HG03095 (cell line): ENCODE measurements at regions not wholly inside any gene's neighbourhood (a gene's known extent, or its start where the extent isn't known, plus 50 kb on each side); places are given as distances from the start of the nearest gene placed in this dataset.
"Not testable (repeated sequence)": the region's sequence is repeated elsewhere in the genome, so short reads cannot be mapped to it uniquely, and the experiment has no call there.

Experiments
- ATAC-seq: cut with Tn5 transposase; IDR thresholded peaks from one replicate; pipeline ENCODE4 v1.9.1; 2021; ENCODE audit warnings: moderate library complexity; ENCODE audit not compliant: unreplicated experiment

DNA sequence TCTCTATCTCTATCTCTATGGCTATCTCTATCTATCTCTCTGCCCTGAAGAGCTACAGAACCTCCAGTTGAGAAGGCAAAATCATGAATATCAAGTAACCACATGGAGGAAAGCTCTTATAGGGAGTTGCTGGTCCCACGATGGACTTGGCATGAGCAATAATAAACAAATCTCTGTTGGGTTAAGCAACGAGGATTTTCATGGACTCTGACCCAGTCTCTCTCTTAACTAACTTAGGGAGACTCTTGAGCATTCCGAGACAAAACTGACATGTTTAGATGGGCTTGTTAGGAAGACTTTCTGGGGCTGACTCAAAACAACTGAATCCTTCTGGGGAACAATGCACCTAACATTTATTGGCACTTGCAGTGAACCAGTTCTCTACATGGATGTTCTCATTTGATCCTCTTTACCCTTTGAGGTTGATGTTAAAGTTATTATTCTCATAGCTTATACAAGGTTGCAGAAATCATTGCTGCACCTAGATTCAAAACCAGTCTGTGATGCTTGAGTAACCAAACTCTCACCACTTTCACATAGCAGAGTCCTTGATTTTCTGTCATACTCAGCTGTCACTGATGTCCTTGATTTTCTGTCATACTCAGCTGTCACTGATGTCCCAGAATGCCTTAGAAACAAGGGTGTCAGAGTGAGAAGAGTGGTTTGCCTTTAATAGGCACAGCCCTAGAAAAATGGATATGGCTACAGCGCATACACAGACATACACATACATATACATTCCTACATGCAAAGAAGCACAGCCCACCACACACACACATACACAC is 354.6 kb upstream of the MAF start:
- ATAC-seq, result no peak

DNA sequence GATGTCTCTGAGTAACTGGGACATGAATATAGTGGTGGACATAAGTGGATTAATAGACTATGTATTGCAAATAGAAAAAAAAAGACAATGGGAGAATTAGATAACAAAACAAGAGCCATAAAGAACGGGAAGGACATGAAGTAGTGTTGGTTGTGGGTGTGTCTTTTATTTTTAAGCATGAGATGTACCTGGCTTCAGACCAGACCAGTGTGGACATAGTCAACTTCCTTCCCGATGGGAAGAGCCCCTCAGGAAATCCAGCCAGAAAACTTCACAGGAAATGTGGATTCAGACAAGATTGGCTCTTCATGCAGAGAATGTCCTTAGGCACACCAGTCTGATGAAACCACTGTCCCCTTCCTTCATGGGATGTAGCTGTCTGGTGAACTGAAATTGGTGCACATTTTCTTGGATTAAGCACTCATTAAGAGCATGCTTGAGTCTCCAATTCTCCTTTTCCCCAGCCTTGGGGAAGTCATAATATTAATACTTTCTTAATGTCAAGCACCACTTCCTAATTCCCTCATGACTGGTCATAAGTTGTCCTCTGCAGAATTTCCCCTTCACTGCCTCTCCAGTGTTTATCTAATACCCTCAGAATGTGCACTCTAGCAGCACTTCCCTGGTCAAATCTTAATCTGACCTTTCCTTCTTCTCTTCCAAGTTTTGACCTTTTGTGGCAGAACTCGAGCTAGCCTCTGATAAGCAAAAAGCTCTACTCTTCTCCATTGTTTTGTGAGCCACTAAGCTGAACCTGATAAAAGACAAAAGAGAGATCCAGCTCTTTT is 350.6 kb upstream of the MAF start:
- no peak for ATAC-seq

DNA sequence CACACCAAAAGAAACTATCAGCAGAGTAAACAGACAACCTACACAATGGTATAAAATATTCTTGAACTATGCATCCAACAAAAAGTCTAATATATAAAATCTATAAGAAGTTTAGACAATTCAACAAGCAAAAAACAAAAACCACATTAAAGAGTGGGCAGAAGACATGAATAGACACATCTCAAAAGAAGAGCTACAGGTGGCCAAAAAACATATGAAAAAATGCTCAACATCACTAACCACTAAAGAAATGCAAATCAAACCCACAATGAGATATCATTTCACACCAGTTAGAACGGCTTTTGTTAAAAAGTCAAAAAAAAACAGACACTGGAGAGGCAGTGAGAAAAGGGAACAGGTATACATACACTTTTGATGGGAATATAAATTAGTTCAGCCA is 348.9 kb upstream of the MAF start:
- ATAC-seq, result no peak

DNA sequence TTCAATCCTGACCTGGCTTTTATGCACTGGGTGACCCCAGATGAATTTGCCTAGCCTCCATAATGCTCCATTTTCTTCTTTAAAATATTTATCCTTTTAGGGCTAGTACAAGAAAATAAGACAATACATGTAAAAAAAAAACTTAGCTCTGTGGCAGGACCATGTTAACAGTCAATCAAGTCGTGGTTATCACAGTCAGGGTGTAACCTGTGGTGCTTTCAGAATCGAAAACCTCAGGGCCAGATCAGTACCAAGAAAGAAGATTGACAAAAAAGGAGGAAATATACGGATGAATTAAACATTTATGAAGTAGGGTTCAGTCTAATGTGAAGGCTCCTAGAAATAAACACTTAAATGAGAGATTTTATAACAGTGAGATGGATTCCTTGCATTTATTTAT is 347.2 kb upstream of the MAF start:
- no peak for ATAC-seq

DNA sequence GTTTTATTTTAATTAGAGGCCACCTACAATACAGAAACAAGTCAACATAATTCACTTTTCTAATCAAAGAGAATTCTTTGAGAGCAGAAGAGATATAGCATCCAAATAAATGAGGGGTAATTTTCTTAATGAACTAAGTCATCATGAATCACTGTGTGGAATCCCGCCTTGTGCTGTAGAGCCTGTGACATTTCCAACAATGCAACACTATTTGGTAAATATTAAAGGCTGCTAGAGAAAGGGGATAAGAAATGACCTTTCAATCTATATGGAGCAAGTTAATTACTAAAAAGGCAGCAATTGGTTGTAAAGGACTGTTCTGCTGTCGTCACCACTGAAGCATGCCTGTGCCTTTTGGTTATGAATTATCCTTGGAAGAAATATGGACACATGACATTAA is 345.7 kb upstream of the MAF start:
- ATAC-seq, result no peak

DNA sequence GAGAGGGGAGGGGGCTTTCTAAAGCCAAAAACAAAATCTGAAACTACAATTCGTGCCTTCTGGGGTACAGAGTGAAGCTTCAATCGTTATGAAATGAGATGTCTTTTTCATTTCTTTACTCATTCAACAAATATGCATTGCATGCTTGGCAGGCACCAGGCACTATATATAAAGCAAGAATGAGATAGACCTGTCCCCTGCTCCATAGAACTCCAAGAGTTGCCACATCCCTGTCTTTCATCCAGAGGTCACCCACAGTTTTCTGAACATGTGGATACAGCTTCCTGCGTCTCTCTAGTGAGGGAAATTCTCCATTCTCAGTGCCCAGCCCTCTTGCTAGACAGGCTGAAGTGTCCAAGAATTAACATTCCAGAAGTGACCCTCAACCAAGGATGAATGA is 343.2 kb upstream of the MAF start:
- no peak for ATAC-seq

DNA sequence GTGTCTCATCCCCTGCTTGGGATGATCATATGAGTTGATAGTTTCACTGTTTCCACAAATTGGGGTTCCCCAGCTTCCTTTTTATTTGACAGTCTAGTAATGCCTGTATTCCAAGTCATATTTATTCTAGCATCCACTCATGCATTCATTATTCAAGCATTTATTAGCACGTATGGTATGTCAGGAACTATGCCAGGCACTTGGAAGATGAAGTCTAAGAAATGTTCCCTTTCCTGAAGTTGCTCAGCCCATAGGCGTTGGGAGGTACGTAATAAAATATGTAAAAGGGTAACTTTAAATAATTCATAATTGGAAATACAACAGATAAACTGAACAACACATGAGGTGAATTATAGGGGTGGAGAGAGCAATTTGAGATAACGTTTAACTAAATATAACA is 338.0 kb upstream of the MAF start:
- no peak for ATAC-seq

DNA sequence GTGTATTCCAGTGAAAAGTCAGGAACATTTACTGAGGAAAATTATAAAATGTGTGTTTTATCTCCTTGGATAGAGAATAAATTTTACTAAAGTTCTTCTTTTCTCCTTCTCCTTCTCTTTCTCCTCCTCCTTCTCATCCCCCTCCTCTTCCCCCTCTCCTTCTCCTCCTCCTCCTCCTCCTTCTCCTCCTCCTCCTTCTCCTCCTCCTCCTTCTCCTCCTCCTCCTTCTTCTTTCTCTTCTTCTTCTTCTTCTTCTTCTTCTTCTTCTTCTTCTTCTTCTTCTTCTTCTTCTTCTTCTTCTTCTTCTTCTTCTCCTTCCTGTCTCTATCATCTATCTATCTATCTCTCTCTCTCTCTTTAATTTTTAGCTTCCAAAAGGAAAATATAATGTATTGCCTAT is 337.1 kb upstream of the MAF start:
- ATAC-seq, result not testable (repeated sequence)

DNA sequence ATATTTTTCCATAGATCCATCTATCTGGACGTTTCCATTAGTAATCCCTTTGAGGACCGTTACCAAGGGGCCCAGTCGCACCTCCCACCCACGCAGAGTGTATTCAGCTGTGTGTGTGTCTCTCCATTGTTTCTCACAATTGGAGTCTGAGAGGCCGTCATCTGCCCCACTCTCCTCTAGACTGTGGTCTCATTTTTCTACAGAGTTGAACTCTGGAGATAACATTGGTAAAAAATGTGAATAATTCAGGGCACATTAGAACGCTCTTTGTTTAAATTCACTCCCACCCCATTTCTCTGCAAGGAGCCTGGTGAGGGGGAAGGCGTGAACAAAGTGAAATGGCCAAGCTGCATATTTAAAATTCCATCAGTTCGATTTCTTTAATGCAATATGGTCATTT is 333.1 kb upstream of the MAF start:
- ATAC-seq, result no peak

DNA sequence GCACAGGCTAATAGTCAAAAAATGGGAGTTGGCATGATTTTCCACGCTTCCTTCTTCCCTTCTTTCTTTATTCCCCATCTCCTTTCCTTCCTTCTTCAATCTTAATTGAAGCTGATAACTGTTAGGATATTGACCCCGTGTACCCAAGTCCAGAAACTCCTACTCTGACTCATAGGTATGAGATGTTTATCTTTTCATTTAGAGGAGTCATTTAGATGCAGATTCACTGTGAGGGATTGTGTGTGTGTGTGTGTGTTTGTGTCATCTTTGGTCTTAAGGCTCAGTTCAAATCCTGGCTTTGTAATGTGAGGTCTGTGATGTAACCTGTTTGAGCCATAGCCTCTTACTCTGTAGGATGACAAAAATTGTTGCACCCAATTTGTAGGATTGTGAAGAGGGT is 332.0 kb upstream of the MAF start:
- ATAC-seq, result no peak

DNA sequence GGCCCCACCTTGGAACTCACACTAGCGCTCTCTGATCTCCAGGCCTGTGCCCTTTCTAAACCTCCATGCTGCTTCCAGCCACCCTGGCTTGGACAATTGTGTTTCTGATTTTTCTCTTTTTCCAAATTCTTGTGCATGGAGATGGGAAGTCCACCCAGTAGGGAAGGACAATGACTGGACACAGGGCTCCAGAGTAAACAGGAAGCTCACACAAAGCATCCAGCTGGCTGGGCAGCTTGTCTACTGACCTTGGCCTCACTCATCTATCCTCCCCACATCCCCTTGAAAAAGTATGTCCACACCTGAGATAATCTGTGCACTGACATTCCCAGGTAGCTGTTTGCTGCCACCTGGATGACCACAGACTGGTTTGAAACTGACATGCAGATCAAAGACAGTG is 331.2 kb upstream of the MAF start:
- no peak for ATAC-seq

DNA sequence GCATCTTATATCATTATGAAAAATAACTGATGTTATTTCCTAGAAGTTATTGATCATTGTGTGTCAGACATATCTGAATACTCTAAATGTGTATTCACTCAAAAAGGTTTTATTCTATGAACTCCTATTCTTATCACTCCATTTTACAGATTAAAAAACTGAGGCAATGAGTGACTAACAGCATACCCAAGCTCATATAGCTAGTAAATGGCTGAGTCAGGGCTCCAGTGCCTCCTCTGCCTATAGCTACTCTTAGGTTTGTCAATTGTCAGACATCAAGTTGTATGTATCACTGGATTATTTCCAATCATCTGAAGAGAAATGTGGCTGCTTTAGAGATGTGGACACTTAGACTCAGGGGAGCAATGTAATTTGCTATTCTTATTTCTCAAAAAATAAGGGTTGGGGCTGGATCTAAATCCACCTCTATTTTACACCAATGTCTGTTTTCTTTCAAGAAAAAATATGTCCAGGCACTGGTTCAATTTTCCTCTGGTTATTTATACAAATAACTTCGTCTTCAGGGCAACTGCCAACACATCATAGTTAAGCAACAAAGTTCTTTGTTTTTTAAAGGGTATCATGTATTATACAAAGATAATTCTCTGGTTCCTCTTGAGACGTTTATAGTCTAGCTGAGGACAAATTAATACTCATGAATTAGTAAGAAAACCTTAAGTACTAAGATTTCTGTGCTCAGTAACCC is 328.9 kb upstream of the MAF start:
- no peak for ATAC-seq

DNA sequence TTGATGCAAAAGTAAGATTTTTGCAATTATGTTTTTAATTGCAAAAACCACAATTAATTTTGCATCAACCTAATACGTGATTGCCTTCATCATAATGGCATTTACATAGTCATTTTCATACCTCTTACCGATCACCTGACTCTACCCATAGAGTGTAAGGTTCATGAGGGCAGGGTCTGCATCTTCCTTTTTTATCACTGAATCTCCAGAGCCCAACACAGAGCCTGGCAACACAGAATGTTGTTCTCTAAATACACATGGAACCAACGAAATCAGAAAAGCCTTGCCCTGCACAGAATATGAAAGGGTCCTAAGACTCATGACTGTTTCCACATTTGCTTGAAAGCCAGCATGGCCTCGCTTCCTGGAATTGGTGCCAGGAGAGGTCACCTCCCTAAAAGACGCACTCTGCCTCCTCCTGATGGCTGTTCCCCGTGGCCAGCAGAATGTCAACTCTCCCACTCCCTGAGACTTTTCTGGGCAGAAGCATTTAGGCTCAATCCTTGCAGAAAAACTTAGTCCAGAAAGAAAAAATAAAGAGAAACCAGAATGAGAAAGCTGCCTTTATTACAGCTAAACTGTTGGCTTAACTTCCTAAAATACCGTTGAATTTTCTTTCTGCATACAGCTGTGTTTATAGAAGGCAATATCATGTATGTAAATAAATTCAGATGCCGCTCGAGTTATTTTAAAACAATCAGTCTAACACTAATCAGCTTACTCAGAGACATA is 327.8 kb upstream of the MAF start:
- no peak for ATAC-seq

DNA sequence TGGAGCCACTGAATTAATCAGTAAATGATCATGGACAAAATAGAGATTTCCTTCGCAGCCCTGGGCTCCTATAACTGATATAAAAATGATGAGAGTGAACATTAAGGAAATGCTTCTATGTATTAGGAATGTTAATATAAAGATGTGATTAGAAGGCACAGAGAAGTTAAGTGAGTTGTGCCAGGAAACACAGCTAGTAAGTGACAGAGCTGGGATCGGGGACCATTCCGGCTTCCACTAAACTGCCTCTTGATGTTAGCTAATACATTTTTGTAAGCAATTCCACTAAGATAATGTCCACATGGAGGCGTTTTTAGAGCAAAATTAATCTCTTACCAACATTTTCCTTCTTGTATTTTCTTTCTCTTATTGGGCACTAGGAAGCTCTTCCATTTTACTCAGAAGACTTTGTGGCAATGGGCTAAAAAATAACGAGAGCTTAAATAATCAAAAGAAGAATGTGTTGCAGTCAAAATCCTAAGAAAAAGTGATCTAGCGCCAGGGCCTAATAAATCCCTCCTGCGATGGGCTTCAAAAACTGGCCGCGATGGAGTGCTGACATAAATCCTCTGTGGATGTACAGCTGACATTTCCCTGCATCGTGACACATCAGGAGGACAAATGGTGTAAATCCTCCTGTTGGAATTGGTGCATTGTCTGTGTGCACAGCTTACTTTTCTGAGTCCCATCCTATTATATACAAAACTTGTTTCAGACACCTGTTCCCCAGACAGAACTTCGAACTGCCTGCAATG is 326.1 kb upstream of the MAF start:
- ATAC-seq, result no peak

DNA sequence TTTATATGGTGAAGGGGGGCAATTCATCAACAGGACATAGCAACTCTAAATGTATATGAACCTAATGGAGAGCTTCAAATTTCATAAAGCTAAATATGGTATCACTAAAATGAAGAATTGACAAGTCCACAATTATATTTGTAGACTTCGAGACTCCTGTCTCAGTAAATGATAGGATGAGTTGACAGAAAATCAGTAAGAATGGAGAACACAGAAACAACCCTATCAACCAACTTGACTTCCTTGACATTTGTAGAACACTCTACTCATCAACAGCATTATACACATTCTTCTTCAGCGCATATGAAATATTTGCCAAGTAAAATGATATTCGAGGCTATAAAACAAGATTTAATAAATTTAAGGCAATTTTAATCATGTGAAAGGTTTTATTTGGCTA is 322.9 kb upstream of the MAF start:
- ATAC-seq, result no peak

DNA sequence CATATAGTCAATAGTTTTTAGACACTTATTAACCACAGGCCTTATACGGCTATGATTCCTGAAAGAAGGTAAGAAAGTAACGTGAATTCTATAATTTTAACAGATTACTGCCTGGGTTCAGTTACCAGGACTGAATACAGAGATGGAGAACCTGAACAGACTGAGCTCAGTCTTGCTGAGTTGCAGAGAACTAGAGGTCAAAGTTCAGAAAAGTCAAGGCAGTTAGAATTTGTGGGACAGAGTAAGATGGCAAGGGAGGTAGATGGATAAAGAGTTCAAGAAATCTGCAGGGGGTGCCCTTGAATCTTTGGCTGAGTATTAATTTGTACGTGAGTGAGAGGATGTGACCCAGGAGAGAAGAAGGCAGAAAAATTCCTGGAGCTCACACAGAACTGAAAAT is 320.1 kb upstream of the MAF start:
- no peak for ATAC-seq

DNA sequence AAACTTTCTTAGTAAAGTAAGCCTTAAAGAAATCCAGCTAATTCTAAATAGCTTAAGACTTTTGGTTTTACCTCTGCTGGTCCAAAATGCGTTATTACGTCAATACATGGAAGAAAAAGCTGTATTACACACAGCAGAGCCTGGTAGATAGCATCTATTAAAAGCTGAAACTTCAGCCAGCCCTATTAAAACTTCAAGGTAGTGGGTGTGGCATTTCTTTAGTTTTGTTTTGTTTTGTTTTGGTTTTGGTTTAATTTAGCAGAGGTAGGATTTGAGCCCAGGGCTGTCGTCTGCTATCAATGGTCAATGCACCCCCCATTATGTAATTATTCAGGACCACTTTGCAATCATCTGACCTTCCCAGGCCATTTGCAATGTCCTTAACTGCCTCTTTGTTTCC is 318.4 kb upstream of the MAF start:
- no peak for ATAC-seq

DNA sequence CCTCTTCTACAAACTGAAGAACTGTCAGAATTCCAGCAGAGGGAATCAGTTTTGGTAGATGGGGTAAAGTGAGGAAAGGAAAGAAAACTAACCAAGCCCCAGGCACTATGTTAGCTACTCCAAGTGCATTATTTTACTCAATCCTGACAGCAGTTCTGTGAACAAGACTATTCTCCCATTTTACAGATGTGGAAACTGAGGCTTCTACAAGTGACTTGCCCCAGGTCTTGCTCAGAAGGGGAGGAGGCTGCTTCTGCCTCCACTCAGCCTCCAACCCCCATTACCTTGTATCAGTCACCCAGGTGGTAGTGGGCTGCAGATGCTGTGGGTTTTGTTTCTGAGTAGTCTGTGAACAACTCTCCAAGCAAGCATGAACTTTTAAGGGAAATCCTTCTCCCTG is 315.2 kb upstream of the MAF start:
- no peak for ATAC-seq

DNA sequence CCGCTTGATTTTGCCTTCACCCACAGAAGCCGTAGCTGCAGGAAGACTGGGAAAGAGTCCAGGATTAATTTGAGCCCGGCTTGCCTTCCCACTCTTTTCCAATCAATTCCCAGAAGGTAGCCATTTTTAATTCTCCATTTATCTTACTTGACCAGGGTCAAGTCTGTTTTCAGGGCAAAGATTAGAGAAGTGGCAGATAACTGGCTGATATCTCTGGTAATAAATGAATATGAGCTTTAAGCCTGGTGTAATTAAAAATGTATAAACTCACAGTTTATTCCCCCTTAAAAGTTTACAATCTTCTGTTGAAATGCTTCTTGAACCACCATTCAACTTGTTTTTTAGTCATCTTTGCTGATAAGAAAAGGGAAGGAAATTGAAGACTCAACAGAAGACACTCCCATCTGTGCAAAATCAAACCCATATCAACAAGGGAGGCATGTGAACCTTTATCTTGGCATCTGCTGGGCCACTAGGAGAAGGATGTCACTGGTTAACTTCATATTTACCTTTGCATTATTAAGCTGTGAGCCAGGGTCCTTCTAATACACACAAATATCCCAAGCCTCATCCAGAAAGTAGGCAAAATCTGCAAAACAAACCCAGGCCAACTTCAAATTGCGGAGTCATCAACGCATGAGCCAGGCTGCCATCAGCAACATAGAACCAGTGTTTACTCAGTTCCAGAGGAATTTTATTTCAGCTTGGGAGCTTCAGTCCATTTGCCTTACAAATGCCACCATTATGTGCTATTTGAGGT is 314.6 kb upstream of the MAF start:
- no peak for ATAC-seq
